ENCODE measurements at regions not wholly inside any gene's neighbourhood (a gene's known extent, or its start where the extent isn't known, plus 50 kb on each side); places are given as distances from the start of the nearest gene placed in this dataset.

DNA sequence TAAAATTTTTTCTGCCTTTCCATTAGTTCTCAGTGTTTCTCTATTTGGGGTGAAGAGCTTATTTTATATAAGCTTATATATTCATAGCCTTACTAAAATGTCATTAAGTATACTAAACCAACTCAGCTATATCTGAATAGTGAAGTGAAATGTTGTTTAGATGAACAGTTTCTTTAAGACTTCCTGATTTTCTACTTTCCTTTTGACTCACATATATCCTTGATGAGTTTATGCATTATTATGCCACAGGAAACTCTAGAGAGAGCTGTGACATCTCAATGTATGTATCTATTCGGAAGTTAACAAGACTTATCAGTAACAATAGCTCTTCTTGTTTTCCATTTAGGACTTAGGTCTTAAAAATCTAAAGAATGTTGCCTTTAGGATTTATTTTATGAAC is 1491.8 kb upstream of the IGFBP7 start:
- no peaks in the 10 kb centered on the region for H4K20me1 ChIP-seq (ENCODE audit: control insufficient read depth, insufficient read depth)
- H3K79me2 ChIP-seq (ENCODE audit: control insufficient read depth, insufficient read depth, low read length), result no peaks in the 10 kb centered on the region
- ChIA-PET SMC1A (ENCODE audit: uncharacterized antibody, unreplicated experiment) (interaction anchor here (1.0 to 1.2 kb wide), 4 partner anchors 9 to 35 kb away, joined by 3 to 8 read pairs (median 4); no protein-coding TSS in a partner anchor), CTCF (interaction anchor here (1.7 kb wide), 1 partner anchor 132 kb away, joined by 3 read pairs; no protein-coding TSS in a partner anchor), RAD21 (ENCODE audit: unreplicated experiment) (interaction anchor here (0.7 to 1.5 kb wide), 4 partner anchors 11 to 37 kb away, joined by 3 to 7 read pairs (median 4); no protein-coding TSS in a partner anchor), POLR2A (interaction anchor here (0.8 kb wide), 2 partner anchors 10 to 39 kb away, joined by 3 to 4 read pairs; no protein-coding TSS in a partner anchor)
- FAIRE-seq (no peak), ATAC-seq (peak; percentile 83), DNase-seq (ENCODE audit: low read depth, low spot score) (no peak)
- no peak overlapping the region for H3K4me3 ChIP-seq
- intact Hi-C loops (cut with micrococcal nuclease; ENCODE audit: unreplicated experiment), result no loop called here
- H3K4me1 ChIP-seq (ENCODE audit: control insufficient read depth, insufficient read depth, low read length), result no peaks in the 10 kb centered on the region
- no TSS peak for BruUV-seq (replicated peaks)
- H2AFZ ChIP-seq (ENCODE audit: control insufficient read depth, low read depth, low read length), result no peak overlapping the region
- in situ Hi-C loops (cut with MboI), result no loop called here
- H3K4me2 ChIP-seq (ENCODE audit: control insufficient read depth, insufficient read depth), result no peak overlapping the region
- H3K27ac ChIP-seq (ENCODE audit: control insufficient read depth, insufficient read depth), result no peak overlapping the region
- TF ChIP-seq MTA2 (IDR thresholded peaks at IDR 0.05; ENCODE audit: low read depth), result 0 out of 2 replicates have a peak, but pooled peaks have one; percentile 51
- peak; percentile 37; the same call in 1 of the 2 replicates for TF ChIP-seq SPI1 (IDR thresholded peaks at IDR 0.05; ENCODE audit: borderline replicate concordance, insufficient read depth, low read depth, low read length)
- TF ChIP-seq RBBP5 (conservative IDR thresholded peaks at IDR 0.05), result no peak
- TF ChIP-seq IKZF2 (IDR thresholded peaks at IDR 0.05), result peak; percentile 16 to 45; a peak in 2 of 4 replicates
- TF ChIP-seq IKZF1 (conservative IDR thresholded peaks at IDR 0.05), result 0 out of 2 replicates have a peak, but pooled peaks have one; percentile 28
- TF ChIP-seq DPF2 (IDR thresholded peaks at IDR 0.05), result peak; percentile 79
- peak; percentile 75 for TF ChIP-seq JUND (IDR thresholded peaks at IDR 0.05; ENCODE audit: low read depth, low read length)
- TF ChIP-seq ATF7 (IDR thresholded peaks at IDR 0.05; ENCODE audit: low read depth), result no peak
- peak in 1 of 2 experiments; percentile 38; a peak in 1 of 4 replicates for TF ChIP-seq EP300 (IDR thresholded peaks at IDR 0.05; ENCODE audit: borderline replicate concordance in 1 of 2, control insufficient read depth in 1 of 2, low read depth in 2 of 2, low read length in 2 of 2)
- no peak for TF ChIP-seq RB1 (IDR thresholded peaks at IDR 0.05; ENCODE audit: borderline replicate concordance)
- no peak for TF ChIP-seq EZH2 (IDR thresholded peaks at IDR 0.05; ENCODE audit: borderline replicate concordance, control insufficient read depth, low read depth, low read length)
- TF ChIP-seq ZNF207 (IDR thresholded peaks at IDR 0.05; ENCODE audit: borderline replicate concordance), result no peak
- TF ChIP-seq RAD51 (IDR thresholded peaks at IDR 0.05), result no peak
- no peaks in the 10 kb centered on the region for H3K27me3 ChIP-seq (replicated peaks in 1 of 2; ENCODE audit: control insufficient read depth in 2 of 2, insufficient read depth in 2 of 2, low read length in 1 of 2)
- H3K9ac ChIP-seq (ENCODE audit: control insufficient read depth, insufficient read depth, low read length), result no peak overlapping the region
- H3K36me3 ChIP-seq (ENCODE audit: control insufficient read depth in 2 of 2, insufficient read depth in 2 of 2, low read length in 1 of 2), result no peaks in the 10 kb centered on the region
- H3K9me3 ChIP-seq (replicated peaks; ENCODE audit: control insufficient read depth, insufficient read depth, low read length), result no peaks in the 10 kb centered on the region
- WGBS (ENCODE audit: insufficient coverage, insufficient replicate concordance, low lambda C conversion rate, missing lambda C conversion rate), result 69% methylated on average over 1 of the region's 1 CpG

Data from GM12878 (cell line).